ENCODE measurements at regions not wholly inside any gene's neighbourhood (a gene's known extent, or its start where the extent isn't known, plus 50 kb on each side); places are given as distances from the start of the nearest gene placed in this dataset.
"Not testable (repeated sequence)": the region's sequence is repeated elsewhere in the genome, so short reads cannot be mapped to it uniquely, and the experiment has no call there.

DNA sequence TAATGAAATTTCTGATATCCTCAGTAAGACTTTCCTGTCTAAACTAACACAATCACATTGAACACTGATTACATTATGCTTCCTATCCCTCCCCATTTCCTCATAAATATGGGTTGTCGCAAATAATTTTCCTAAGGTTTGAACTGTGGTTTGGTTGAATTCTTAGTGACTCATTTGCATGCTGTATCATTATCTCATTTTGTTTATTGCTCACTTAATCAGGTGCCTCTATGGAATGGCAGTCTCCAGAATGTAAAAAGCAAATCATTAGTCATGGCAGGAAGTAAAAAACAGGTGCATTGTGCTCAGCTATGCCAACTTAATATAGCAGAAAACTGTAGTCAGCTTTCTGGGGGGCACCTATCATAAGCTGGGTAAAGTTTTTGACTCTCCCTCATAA is 216.0 kb upstream of the ZBTB20 start:
- intact Hi-C loops (cut with DNase I): no loop called here
- no peak for DNase-seq

DNA sequence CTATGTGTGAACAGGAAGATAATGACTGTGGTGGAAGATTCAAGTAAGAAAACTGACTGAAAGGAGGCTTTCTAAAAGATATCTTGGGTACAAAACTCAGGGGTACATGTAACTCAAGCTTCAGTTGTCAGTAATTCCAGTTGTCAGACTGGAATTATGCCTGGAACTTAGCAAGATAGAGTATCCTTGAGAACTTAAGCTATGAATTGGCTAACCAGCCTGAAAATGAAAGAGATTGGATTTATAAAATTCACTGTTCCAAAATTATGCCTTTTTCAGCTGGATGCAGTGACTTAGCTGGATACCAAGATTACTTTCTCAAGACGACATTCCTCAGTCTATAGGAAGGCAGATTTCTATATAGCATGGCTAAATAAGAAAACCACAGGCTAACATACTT is 221.9 kb upstream of the ZBTB20 start:
- intact Hi-C loops (cut with DNase I): no loop called here
- no peak for DNase-seq

DNA sequence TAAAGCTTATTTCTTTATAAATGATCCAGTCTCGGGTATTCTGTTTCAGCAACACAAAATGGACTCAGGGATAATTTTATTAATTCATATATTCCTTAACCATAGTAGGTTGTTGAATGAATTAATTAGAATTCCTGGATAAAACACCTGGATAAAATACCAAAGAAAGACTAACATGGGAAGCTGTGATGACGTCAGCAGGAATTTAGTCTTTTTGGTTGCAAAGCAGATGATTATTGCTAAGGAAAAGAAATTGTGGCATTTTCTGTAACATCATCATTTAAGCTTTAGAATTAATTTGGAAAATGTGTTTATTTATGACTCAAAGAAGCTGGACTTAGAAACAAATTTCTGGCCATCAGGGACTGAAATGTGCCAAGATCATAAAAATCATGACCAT is 228.3 kb upstream of the ZBTB20 start:
- intact Hi-C loops (cut with DNase I): no loop called here
- DNase-seq: no peak

DNA sequence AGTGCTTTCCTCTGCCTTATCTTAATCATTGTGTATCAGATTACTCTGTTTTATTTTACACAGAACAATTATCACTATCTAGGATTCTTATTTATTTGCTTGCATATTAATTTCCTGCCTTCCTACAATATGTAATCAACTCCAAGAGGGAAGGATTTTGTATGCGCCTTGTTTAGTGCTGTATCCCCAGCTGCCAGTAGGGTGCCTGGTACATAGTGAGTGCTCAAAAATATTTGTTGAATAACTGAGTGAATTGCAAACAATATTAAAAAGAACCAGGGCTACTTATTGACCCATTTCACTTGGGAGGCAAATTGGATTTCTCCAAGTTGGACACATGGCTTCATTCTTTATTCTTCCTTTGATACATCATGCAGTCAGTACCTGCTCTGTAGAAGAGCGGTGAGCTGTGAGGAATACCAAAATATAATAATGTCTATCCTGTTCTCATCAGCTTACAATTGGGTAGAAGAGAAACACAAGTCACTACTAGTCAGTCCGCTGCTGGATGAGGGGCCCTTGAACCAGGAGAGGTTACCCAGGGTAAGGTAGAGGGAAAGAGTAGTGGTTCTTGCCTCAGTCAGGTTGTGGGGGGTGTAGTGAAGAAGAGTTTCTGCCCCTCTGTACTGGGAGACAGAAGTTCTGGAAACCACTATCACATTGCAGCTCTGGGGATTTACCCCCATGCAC is 233.9 kb upstream of the ZBTB20 start:
- no peak for DNase-seq
- intact Hi-C loops (cut with DNase I): no loop called here

DNA sequence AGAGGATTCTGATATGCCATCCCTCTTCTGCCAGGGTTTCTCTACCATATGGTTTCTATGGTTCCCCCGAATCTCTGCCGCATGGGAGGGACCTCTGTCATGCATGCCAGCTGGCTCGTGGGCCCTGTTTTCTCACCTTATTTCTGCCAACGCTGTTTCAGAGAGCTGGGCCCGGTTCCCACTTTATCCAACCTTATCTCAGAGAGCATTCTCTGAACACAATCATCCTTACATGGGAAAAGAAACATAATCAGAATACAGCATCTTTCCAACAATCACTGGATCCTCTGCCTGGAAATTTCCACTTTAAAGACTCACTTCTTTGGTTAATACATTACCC is 234.5 kb upstream of the ZBTB20 start:
- peak in 1 of 42 donors; percentile 3 for DNase-seq

DNA sequence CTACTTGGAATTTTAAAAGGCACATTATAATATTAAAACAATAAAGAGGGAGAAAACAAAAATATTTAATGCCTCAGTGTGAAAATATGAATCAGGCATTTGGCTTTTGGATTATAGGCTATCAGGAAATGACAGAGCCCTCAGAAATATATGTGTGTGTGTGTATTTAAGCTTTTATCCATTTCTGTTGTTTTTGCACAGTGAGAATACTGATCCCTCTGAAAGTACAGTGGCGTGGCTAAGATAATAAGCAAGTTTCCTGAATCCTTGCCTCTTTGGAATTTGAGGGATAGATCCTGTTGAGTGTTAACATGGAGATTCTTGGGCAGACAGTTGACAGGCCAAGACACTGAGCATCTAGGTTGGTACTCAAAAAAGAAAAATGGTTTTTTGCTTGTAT is 234.8 kb upstream of the ZBTB20 start:
- intact Hi-C loops (cut with DNase I): no loop called here
- no peak for DNase-seq

More for the DNA sequence above, 234.5 kb upstream of the ZBTB20 start:
- intact Hi-C loops (cut with DNase I): no loop called here

DNA sequence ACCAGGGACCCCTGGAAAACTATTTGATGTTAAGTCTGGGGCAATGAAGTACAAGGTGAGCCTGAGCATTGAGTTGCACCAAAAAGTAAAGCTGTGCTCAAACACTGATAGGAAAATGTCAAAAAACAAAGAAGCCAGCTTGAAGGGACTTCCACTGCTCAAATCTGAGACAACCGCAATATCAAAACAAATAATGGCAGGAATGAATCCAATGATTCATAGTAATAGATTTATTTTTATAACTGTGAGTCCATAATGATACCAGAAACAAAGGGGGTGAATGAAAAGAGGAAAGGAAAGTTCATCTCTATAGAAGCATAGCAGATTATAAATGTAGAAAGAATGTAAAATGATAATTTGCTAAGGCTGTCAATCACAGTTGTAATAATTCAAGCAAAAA is 237.3 kb upstream of the ZBTB20 start:
- no peak for DNase-seq
- intact Hi-C loops (cut with DNase I): no loop called here

DNA sequence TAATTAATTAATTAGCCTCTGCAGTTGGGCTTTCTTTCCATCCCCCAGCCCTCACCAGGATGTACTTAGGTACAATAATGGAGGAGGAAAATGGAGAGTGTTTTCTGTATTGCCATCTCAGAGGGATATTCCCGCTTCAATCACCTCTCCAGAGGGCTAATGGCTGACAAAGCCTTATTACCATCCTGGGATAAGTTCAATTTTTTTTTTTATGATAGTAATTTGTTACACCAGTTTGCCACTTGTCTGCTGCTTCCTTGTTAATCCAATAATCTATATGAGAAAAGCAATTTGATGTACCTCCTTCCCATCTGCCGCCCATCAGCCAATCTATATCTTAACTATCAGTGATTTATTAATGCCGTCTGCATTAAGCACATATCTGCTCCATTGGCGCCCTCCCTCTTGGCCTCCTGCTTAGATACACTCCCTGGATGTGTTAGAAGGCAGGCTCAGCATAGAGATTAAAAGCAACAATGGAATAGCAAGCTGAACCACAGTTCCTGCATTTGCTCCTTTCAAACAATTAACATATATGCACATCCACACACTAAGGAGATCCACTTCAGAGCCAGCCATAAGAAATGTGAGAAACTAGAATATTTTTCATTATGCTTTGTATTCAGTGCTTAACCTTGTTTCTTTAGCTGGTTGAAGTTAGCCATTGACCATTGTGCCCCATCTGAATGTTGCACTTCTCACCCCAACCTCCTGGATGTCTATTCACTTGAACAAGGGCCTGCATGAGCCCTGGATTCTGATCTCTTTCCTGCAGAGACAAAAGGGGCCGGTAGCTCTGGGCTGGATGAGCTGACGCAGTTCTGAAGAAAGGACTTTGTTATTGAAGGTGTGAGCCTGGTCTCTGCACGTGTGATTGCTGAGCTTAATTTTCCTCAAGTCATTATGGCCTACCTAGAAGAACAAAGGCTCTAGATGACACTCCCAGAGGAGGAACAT is 237.3 kb upstream of the GAP43 start:
- intact Hi-C loops (cut with DNase I): no loop called here
- DNase-seq: no peak

DNA sequence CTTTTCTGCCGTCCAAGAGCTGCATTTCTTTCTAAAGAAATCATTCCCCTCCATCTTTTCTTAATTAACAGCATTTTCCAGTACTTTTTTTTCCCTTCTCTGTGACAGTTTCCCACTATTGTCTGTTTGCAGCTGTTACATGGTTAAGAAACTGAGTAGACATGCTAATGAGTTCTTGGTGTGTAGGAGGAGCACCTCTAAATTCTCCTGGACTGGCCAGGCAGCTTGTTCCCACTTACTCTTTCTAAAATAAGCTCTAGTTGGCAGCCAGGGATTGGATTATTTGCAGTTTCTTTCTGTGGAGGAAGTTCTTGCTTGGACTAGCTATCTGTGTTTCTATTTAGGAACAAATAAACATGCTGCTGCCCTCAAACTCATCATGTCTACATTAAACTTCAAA is 235.1 kb upstream of the GAP43 start:
- intact Hi-C loops (cut with DNase I): no loop called here

DNA sequence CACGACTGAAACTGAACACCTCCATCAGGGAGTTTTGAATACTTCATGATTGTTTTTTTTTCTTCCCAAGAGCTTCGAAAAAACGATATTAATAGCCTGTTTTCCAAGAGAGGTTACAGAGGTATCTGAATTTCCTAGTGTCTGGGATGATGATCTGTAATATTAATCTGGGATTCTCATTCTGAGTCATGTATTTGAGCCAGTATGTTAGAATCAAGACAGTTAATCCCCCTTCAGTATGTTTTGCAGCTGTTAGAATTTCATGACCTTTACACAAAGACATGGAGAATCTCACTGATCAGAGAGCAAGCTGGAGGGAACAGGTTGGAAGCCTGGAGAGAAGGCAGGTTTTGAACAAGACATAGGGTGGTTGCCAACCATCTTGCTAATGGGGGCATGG is 234.5 kb upstream of the GAP43 start:
- no peak for DNase-seq
- intact Hi-C loops (cut with DNase I): no loop called here

More for the DNA sequence above, 235.1 kb upstream of the GAP43 start:
- no peak for DNase-seq

DNA sequence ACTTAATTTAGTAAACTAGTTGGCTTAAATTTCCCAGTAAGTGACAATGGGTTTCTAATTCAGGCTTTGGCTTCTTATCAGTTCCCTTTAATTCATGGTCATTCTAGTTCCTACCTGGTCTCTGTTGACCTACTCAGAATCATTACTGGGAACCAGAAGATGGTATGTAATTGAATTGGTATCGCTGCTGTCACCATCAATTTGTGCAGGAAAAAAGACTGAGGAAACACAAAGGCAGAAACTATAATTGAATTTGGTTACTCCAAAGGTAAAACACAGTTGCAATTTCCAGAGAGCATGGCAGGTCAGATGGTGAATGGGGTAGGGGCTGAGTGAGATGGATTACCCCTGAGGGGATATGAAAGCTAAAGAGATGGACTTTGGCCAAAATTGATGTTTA is 226.5 kb upstream of the GAP43 start:
- intact Hi-C loops (cut with DNase I): no loop called here
- no peak for DNase-seq

DNA sequence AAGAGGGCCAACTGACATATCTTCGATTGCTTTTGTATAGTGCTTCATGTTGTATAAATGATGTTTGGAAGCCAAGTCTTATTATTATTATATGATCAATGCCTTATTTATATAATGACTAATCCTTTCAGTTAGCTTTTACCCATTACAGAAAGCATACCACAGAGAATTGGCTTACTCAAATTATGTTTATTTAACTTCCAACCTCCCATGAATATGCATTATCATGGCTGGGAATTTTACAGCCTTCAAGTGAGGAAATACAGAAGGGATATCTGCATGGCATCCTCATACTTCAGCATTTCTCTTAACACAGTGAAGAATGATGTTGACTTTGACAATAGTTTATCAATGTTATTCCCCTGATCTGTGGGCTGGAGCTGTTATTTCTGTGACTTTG is 225.9 kb upstream of the GAP43 start:
- DNase-seq: no peak
- intact Hi-C loops (cut with DNase I): no loop called here

DNA sequence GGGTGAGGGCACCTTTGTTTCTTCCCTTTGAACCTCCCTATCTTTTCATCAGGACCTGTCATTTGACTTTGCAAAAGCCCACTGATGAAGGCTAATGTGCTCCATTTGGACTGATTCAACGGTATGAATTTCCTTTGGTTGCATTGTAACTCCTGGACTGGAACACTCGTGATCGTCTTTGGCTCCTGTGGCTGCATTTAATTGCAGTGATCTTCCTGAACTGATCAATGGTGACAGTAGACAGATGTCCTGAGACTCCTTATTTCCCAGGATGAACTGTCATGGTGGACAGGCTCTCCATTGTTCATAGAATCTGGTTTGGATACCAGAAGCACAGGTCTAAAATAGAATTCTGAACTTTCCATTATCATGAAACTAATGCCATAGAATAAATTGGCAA is 224.8 kb upstream of the GAP43 start:
- intact Hi-C loops (cut with DNase I): no loop called here

DNA sequence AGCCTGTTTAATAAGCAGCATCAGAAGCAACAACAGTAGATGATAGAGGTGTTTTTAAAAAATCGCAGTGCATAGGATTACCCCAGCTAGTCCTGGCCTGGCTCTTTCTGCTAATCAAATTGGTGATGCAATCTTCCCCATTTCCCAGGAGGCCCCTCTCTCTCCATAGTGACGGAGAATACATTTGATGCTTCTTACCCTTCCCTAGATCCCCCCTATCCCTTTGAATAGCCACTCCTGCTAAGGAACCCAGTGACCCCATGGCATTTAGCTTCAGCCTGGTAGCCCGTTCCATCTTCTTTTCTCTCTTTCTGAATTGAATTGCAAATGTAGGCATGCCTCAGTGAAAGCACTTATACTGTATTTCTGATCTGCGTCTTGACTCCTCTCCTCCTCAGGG is 223.6 kb upstream of the GAP43 start:
- intact Hi-C loops (cut with DNase I): no loop called here
- no peak for DNase-seq

More for the DNA sequence above, 224.8 kb upstream of the GAP43 start:
- DNase-seq: no peak

DNA sequence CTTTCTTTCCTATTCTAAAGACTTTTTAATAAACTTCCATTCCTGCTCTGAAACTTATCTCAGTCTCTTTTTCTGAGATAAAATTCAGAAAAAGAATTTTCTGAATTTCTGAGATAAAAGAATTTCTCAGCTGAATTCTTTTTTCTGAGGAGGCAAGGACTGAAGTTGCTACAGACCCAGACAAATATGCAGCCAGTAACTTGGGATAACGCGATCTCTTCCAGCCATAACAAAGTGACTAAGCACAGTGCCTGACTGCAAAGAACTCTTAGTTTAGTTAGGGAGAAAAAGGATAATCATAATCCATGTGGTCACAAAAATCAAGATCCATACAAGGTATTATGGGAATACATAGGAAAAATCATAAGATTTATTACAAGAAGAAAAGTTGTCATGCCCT is 222.0 kb upstream of the GAP43 start:
- intact Hi-C loops (cut with DNase I): no loop called here
- no peak for DNase-seq

DNA sequence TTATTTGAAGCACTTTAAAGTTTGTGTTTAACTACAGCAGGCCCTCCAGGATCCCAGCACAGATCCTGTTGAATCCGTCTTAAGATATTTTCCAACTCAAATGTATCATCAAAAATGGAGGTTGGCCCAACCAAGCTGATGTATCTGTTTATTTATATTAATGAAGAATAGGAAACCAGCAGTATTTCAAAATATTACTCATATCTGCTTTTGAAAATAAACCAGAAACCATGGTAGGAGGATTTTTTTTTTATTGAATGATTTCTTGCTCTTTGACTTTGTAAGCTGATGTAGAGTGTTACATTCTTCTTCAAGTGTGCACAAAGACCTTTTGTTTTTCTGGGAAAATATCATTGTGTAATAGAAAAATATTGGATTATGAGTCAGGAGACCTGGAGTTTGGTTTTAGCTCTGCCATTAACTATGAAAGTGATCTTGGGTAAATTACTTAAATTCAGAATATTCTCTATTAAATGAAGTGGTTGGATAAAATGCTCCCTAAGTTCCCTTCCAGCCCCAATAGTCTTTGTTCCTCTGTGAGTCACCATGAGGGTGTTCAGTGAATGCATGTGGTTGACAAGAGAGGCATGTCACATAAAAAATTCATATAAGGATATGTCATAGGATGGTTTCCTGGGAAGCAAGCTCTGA is 221.3 kb upstream of the GAP43 start:
- no peak for DNase-seq
- intact Hi-C loops (cut with DNase I): no loop called here

DNA sequence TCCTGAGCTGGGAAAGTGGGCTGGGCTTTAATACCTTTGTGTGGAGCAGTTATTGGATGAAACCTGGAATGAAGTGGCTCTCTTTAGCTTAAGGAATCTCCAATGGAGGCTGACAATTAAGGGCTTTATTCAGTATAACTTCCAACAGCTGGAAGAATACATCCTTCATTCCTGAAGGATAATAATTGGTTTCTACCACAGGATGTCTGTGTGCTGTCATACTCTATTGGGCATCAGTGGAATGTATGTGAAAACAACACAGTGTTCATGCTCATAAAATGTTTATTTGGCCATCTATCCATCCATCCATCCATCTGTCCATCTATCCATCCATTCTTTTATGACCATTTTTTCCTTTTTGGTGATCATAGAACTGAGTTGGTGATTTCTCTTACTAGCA is 220.7 kb upstream of the GAP43 start:
- no peak for DNase-seq
- intact Hi-C loops (cut with DNase I): no loop called here

DNA sequence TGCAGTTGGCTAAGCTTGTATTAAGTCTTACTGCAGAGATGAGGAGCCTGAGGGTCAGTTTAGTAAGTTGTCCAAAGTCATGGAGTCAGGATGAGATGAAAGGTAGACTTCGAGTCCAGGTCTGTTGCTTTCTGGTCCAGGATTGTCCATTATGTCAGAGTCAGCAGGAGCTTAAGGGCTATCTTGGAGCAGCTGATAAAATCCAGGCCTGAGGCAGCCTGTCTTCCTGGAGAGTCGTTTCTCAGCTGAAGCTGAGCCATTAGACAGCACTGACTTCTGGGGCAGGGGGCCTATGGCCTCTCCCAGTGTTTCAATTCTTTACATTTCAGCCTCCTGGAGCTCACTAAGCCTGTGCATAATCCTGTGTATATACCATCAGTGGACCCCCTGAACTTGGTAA is 219.5 kb upstream of the GAP43 start:
- intact Hi-C loops (cut with DNase I): no loop called here

DNA sequence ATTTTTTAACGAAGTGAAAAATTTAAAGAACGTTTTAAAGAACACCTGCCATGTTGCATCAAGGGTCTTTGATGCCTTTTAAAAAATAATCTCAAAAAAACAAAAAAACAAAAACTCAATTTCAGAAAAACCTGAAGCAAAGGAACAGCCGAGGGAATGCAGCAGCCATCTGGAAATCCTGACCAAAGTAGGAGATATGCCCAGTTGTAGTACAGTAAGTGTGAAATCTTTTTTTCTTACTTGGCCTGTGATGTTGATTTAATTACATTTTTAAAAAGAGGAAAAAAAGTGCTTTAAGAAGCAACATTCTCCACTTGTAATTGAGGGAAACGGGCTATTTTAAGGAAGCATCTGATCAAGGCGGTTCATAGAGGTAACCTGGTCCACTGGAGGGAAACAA is 213.7 kb upstream of the GAP43 start:
- intact Hi-C loops (cut with DNase I): no loop called here
- no peak for DNase-seq

More for the DNA sequence above, 219.5 kb upstream of the GAP43 start:
- DNase-seq: no peak

DNA sequence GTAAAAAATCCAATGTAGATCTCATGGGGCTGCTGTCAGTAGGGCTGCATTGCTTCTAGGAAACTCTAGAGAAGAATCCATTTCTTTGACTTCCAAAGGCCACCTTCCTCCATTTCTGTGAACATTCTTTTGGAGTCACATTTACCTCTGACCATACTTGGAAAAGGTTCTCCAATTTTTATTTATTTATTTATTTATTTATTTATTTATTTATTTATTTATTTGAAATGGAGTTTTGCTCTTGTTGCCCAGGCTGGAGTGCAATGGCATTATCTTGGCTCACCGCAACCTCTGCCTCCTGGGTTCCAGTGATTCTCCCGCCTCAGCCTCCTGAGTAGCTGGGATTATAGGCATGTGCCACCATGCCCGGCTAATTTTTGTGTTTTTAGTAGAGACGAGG is 208.7 kb upstream of the GAP43 start:
- intact Hi-C loops (cut with DNase I): not testable (repeated sequence)

More for the DNA sequence above, 208.7 kb upstream of the GAP43 start:
- DNase-seq: not testable (repeated sequence)
